Right lobe of liver (tissue), 6 donors: ENCODE measurements at regions not wholly inside any gene's neighbourhood (a gene's known extent, or its start where the extent isn't known, plus 50 kb on each side); places are given as distances from the start of the nearest gene placed in this dataset.

Source experiments
- ATAC-seq, 4 donors: fragments of 200-7000 bp; cut with Tn5 transposase; one replicate each; pipeline ENCODE4 v1.9.1; 2020; ENCODE audit warnings: mild to moderate bottlenecking in 4 of 4, moderate library complexity in 4 of 4
- DNase-seq, 3 donors: peaks; one replicate each; pipeline ENCODE4 v3.0.0-alpha.2; 2020
- H3K27ac ChIP-seq, 3 donors: fragments of 200-600 bp; one replicate each; pipeline ENCODE4 v1.8.0; 2022
- H3K27me3 ChIP-seq, 2 donors: fragments of 200-600 bp; one replicate each; pipeline ENCODE4 v1.8.0; 2022
- H3K36me3 ChIP-seq, 4 donors: fragments of 200-600 bp; sonication (generic) in 1 of 4; one replicate each; pipeline versions ENCODE4 v1.5.1 to v1.8.0; 2017 to 2022; ENCODE audit warnings: control low read depth in 1 of 4
- H3K4me1 ChIP-seq, 4 donors: fragments of 200-600 bp; sonication (generic) in 1 of 4; one replicate each; pipeline versions ENCODE4 v1.5.1 to v1.8.0; 2017 to 2022; ENCODE audit warnings: control low read depth in 1 of 4
- H3K4me3 ChIP-seq, 3 donors: fragments of 200-600 bp; one replicate each; pipeline ENCODE4 v1.8.0; 2022
- H3K9me3 ChIP-seq, 4 donors: fragments of 200-600 bp; sonication (generic) in 1 of 4; one replicate each; pipeline versions ENCODE4 v1.5.1 to v1.8.0; 2017 to 2022; ENCODE audit warnings: control low read depth in 1 of 4
- POLR2A ChIP-seq: fragments of 450-650 bp; IDR thresholded peaks from one replicate; pipeline ENCODE4 v1.6.1; 2017; ENCODE audit warnings: antibody characterized with exemption, mild to moderate bottlenecking
- WGBS: methylation state at CpG from one replicate; pipeline ENCODE4 v1.1.6; 2018; ENCODE audit warnings: low coverage, low lambda C conversion rate; ENCODE audit not compliant: insufficient coverage; ENCODE audit errors: missing lambda C conversion rate; 5-methylcytosine and 5-hydroxymethylcytosine counted together
- intact Hi-C, 2 donors: fragments of 100-400 bp; cut with DNase I; formaldehyde crosslinking; loops; one replicate each; pipeline versions ENCODE4 v1.11.2 to v1.14.1; 2022
- TF ChIP-seq, protein P1 (sequence below), 4 donors: fragments of 200-600 bp in 3 of 4; fragments of 450-650 bp in 1 of 4; IDR thresholded peaks; one replicate each; pipeline versions ENCODE4 v1.5.1 to v1.8.0; 2016 to 2022; ENCODE audit warnings: antibody characterized with exemption in 4 of 4, mild to moderate bottlenecking in 2 of 4
- donor health status: DM: no; HTN: yes; CAD: no.
- donor health status: DM: no; HTN: no; CAD: no.
- donor health status: DM: no; HTN: no; CAD: no.
- donor health status: DM: no; HTN: yes; CAD: no.
- donor health status: DM: no; HTN: yes; CAD: no.

DNA sequence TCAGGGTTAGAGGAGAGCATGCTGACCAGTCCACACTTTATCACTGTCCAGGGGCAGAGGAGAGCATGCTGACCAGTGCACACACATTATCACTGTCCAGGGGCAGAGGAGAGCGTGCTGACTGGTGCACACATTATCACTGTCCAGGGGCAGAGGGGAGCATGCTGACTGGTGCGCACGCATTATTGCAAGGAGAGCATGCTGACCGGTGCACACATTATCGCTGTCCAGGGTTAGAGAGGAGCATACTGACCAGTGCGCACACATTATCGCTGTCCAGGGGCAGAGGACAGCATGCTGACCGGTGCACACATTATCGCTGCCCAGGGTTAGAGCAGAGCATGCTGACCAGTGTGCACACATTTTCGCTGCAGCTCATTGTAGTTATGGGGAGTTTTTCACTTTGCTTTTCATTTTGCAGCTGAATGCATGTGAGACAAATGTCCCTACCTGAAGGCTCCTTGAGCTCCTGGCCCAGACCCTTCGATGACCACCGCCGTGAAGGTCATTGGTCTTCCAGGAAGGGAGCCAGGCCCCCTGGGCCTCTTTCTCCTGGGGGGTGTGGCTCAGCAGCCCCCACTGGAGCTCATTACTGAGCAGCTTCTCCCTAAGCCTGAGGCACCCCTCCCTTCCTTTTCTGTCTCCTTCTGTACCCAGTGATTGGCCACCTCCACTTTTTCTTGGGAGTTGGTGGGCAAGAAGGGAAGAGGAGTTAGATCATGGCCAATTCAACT lies 178.8 kb upstream of the AFDN start:
- DNase-seq = no peak

DNA sequence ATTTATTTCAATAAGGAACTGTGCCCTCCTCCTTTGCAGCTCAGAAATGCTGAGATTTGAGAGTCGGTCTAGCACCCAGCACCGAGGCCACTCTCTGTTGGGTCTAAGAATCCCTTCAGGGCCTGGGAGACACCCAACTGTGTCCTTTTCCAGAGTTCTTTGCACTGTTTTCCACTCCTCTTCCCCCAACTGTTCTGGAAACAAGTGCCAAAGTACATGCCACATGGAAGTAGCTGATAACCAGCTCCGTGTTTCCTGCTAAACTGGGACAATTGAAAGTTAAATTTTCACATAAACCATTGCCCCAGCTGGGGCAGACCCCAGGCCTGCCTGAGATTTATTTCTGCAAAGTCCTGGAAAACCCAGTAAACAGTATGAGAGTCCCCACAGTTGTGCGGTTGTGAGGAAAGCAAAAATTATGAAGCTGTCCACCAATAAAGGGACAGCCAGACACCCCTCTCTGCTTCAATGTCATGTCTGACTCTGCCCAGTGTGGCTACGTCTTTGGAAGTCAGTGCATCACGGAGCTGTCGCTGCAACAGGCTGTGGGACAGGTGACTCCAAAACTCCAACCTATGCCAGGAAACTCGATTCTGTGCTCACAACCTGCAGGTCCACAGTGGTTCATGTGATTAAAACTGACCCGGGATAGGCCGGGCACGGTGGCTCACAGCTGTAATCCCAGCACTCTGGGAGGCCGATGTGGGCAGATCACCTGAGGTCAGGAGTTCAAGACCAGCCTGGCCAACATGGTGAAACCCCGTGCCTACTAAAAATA lies 178.0 kb upstream of the AFDN start:
- H3K27ac ChIP-seq = peak overlapping the region in 2 of 3 donors; percentile 50 to 54
- ATAC-seq = peak; percentile 58 to 77 (median 69)
- TF ChIP-seq, protein P1, sequence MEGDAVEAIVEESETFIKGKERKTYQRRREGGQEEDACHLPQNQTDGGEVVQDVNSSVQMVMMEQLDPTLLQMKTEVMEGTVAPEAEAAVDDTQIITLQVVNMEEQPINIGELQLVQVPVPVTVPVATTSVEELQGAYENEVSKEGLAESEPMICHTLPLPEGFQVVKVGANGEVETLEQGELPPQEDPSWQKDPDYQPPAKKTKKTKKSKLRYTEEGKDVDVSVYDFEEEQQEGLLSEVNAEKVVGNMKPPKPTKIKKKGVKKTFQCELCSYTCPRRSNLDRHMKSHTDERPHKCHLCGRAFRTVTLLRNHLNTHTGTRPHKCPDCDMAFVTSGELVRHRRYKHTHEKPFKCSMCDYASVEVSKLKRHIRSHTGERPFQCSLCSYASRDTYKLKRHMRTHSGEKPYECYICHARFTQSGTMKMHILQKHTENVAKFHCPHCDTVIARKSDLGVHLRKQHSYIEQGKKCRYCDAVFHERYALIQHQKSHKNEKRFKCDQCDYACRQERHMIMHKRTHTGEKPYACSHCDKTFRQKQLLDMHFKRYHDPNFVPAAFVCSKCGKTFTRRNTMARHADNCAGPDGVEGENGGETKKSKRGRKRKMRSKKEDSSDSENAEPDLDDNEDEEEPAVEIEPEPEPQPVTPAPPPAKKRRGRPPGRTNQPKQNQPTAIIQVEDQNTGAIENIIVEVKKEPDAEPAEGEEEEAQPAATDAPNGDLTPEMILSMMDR (IDR thresholded peaks at IDR 0.05) = no peak
- peak; percentile 41 for TF ChIP-seq POLR2A
- no peak overlapping the region for H3K4me3 ChIP-seq
- no peaks in the 10 kb centered on the region for H3K9me3 ChIP-seq
- no peaks in the 10 kb centered on the region for H3K36me3 ChIP-seq
- peaks cover 0 to 14% (median 8%) of the 10 kb centered on the region in 4 donors for H3K4me1 ChIP-seq
- DNase-seq = peak in 1 of 3 donors; percentile 69
- 28% methylated on average over 10 of the region's 13 CpGs for WGBS
- intact Hi-C loops = no loop called here
- H3K27me3 ChIP-seq = no peaks in the 10 kb centered on the region

More for the DNA sequence above, 178.8 kb upstream of the AFDN start:
- no peaks in the 10 kb centered on the region for H3K9me3 ChIP-seq
- peaks cover 0 to 14% (median 8%) of the 10 kb centered on the region in 4 donors for H3K4me1 ChIP-seq
- no peaks in the 10 kb centered on the region for H3K27me3 ChIP-seq
- intact Hi-C loops = no loop called here
- 39% methylated on average over 7 of the region's 13 CpGs for WGBS
- H3K27ac ChIP-seq = peak overlapping the region in 1 of 3 donors; percentile 54
- no peak for TF ChIP-seq POLR2A
- ATAC-seq = peak; percentile 63 to 83 (median 70)
- H3K4me3 ChIP-seq = no peak overlapping the region
- H3K36me3 ChIP-seq = no peaks in the 10 kb centered on the region

DNA sequence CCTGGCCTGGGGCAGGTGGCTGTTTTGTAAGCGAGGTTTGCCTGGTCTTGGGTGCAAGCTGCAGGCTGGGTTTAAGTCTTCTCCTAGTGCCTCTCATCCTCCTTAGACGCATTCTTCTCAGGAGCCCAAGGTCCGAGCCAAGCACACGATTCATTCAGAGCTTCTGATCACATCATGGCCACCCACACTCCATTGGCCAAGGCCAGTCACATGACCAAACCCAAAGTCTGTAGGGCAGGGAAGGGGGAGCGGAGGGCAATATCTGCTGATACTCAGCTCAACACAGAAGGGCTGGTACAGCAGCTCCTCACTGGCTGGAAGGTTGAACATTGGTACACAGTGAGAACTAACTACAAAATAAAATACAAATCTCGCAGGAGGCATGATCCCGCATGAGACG lies 177.2 kb upstream of the AFDN start:
- H3K27me3 ChIP-seq = no peaks in the 10 kb centered on the region
- no peak for ATAC-seq
- H3K36me3 ChIP-seq = no peaks in the 10 kb centered on the region
- peaks cover 0 to 14% (median 8%) of the 10 kb centered on the region in 4 donors for H3K4me1 ChIP-seq
- WGBS = 83% methylated on average over 2 of the region's 8 CpGs
- TF ChIP-seq, protein P1 (IDR thresholded peaks at IDR 0.05) = no peak
- TF ChIP-seq POLR2A = no peak
- H3K27ac ChIP-seq = peak overlapping the region in 1 of 3 donors; percentile 54
- H3K9me3 ChIP-seq = no peaks in the 10 kb centered on the region
- intact Hi-C loops = no loop called here
- no peak overlapping the region for H3K4me3 ChIP-seq
- DNase-seq = no peak

DNA sequence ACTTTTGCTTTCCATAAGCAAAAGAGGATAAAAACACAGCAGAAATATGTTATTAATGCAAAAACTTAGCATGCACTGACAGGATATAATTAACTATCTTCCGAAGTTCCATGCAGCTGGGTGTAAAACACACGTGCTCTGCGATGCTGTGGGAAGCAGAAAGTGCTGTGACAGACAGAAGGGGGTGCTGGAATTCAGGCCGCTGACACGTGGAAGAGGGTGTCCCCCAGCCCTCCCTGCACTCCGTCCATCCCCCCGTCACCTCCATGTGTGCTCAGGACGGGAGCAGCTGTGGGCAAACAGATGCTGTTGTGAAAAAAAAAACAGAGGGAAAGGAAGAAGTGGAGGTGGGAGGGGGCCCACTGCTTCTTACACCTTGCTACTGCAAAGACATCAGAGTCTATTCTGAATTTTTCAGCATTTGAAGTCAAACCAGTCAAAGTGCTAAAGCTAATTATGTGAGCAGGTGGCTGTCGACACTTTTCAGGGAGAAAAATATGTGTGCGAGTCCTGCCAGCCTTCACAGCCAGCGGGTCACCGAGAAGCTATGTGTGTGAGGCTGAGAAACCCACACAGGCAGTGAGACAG lies 175.9 kb upstream of the AFDN start:
- intact Hi-C loops = no loop called here
- Histone ChIP-seq H3K9me3 (no peaks in the 10 kb centered on the region), H3K4me1 (peaks cover 0 to 14% (median 8%) of the 10 kb centered on the region in 4 donors), H3K36me3 (no peaks in the 10 kb centered on the region), H3K27ac (no peak overlapping the region), H3K27me3 (no peaks in the 10 kb centered on the region), H3K4me3 (no peak overlapping the region)
- ATAC-seq (no peak), DNase-seq (no peak)
- 71% methylated on average over 8 of the region's 12 CpGs for WGBS
- TF ChIP-seq, protein P1 (IDR thresholded peaks at IDR 0.05) = no peak
- no peak for TF ChIP-seq POLR2A
